HEK293 (cell line): ENCODE measurements at regions not wholly inside any gene's neighbourhood (a gene's known extent, or its start where the extent isn't known, plus 50 kb on each side); places are given as distances from the start of the nearest gene placed in this dataset.

Source experiments
- GLI2 ChIP-seq: fragments of 450-650 bp; formaldehyde crosslinking; IDR thresholded peaks from 2 replicates; pipeline ENCODE4; 2017; ENCODE audit warnings: missing biosample characterization, missing genetic modification characterization, low read depth, borderline replicate concordance
- KLF1 ChIP-seq: fragments of 450-650 bp; formaldehyde crosslinking; IDR thresholded peaks from 2 replicates; pipeline ENCODE4 v1.5.1; 2016; ENCODE audit warnings: missing biosample characterization, missing genetic modification characterization
- MZF1 ChIP-seq: fragments of 450-650 bp; formaldehyde crosslinking; IDR thresholded peaks from 2 replicates; pipeline ENCODE4 v1.5.1; 2017; ENCODE audit warnings: missing biosample characterization, missing genetic modification characterization, borderline replicate concordance
- OSR2 ChIP-seq: fragments of 450-650 bp; formaldehyde crosslinking; IDR thresholded peaks from 2 replicates; pipeline ENCODE4 v1.5.1; 2016; ENCODE audit warnings: missing biosample characterization, missing genetic modification characterization
- PRDM1 ChIP-seq: fragments of 450-650 bp; formaldehyde crosslinking; IDR thresholded peaks from 2 replicates; pipeline ENCODE4; 2016; ENCODE audit warnings: missing biosample characterization, missing genetic modification characterization
- PRDM4 ChIP-seq: fragments of 450-650 bp; formaldehyde crosslinking; IDR thresholded peaks from 2 replicates; pipeline ENCODE4 v1.5.1; 2017; ENCODE audit warnings: missing biosample characterization, missing genetic modification characterization
- SCRT1 ChIP-seq: fragments of 450-650 bp; formaldehyde crosslinking; IDR thresholded peaks from 2 replicates; pipeline ENCODE4 v1.5.1; 2016; ENCODE audit warnings: missing biosample characterization, missing genetic modification characterization, borderline replicate concordance
- SP2 ChIP-seq: fragments of 450-650 bp; formaldehyde crosslinking; IDR thresholded peaks from 2 replicates; pipeline ENCODE4 v1.5.1; 2016; ENCODE audit warnings: missing biosample characterization, missing genetic modification characterization
- YY1 ChIP-seq: fragments of 450-650 bp; formaldehyde crosslinking; IDR thresholded peaks from 2 replicates; pipeline ENCODE4 v1.5.1; 2018; ENCODE audit warnings: missing biosample characterization, missing genetic modification characterization
- ZNF112 ChIP-seq: fragments of 450-650 bp; formaldehyde crosslinking; IDR thresholded peaks from 2 replicates; pipeline ENCODE4 v1.5.0; 2017; ENCODE audit warnings: missing biosample characterization, missing genetic modification characterization
- ZNF155 ChIP-seq: fragments of 450-650 bp; formaldehyde crosslinking; IDR thresholded peaks from 2 replicates; pipeline ENCODE4 v1.5.1; 2016; ENCODE audit warnings: missing biosample characterization, missing genetic modification characterization
- ZNF214 ChIP-seq: fragments of 450-650 bp; formaldehyde crosslinking; IDR thresholded peaks from 2 replicates; pipeline ENCODE4 v1.5.1; 2017; ENCODE audit warnings: missing biosample characterization, mild to moderate bottlenecking, missing genetic modification characterization, borderline replicate concordance
- ZNF280C ChIP-seq: fragments of 450-650 bp; formaldehyde crosslinking; IDR thresholded peaks from 2 replicates; pipeline ENCODE4 v1.5.1; 2016; ENCODE audit warnings: missing biosample characterization, missing genetic modification characterization
- ZNF302 ChIP-seq: fragments of 450-650 bp; formaldehyde crosslinking; IDR thresholded peaks from 2 replicates; pipeline ENCODE4 v1.5.1; 2016; ENCODE audit warnings: missing biosample characterization, missing genetic modification characterization, low read depth
- ZNF324 ChIP-seq: fragments of 450-650 bp; formaldehyde crosslinking; IDR thresholded peaks from 2 replicates; pipeline ENCODE4 v1.5.1; 2016; ENCODE audit warnings: missing biosample characterization, missing genetic modification characterization
- ZNF335 ChIP-seq: fragments of 450-650 bp; formaldehyde crosslinking; conservative IDR thresholded peaks from 2 replicates; pipeline ENCODE4 v1.5.1; 2016; ENCODE audit warnings: missing biosample characterization, missing genetic modification characterization
- ZNF37A ChIP-seq: fragments of 450-650 bp; IDR thresholded peaks from 2 replicates; pipeline ENCODE4 v1.5.1; 2018; ENCODE audit warnings: missing biosample characterization, missing genetic modification characterization
- ZNF394 ChIP-seq: fragments of 450-650 bp; formaldehyde crosslinking; IDR thresholded peaks from 2 replicates; pipeline ENCODE4 v1.5.1; 2016; ENCODE audit warnings: missing biosample characterization, missing genetic modification characterization, mild to moderate bottlenecking, moderate library complexity, borderline replicate concordance
- ZNF426 ChIP-seq: fragments of 450-650 bp; formaldehyde crosslinking; IDR thresholded peaks from 2 replicates; pipeline ENCODE4 v1.5.1; 2017; ENCODE audit warnings: missing biosample characterization, missing genetic modification characterization, mild to moderate bottlenecking, inconsistent platforms, moderate library complexity
- ZNF529 ChIP-seq: fragments of 450-650 bp; formaldehyde crosslinking; IDR thresholded peaks from 2 replicates; pipeline ENCODE4 v1.5.1; 2017; ENCODE audit warnings: missing genetic modification characterization, missing biosample characterization; ENCODE audit not compliant: insufficient replicate concordance
- ZNF544 ChIP-seq: fragments of 450-650 bp; formaldehyde crosslinking; IDR thresholded peaks from 2 replicates; pipeline ENCODE4 v1.5.0; 2017; ENCODE audit warnings: missing biosample characterization, missing genetic modification characterization
- ZNF548 ChIP-seq: fragments of 450-650 bp; formaldehyde crosslinking; IDR thresholded peaks from 2 replicates; pipeline ENCODE4 v1.5.1; 2016; ENCODE audit warnings: missing biosample characterization, missing genetic modification characterization
- ZNF549 ChIP-seq: fragments of 450-650 bp; IDR thresholded peaks from 2 replicates; pipeline ENCODE4 v1.5.1; 2018; ENCODE audit warnings: missing biosample characterization, missing genetic modification characterization, mild to moderate bottlenecking, inconsistent platforms, moderate library complexity
- ZNF621 ChIP-seq: fragments of 450-650 bp; formaldehyde crosslinking; IDR thresholded peaks from 2 replicates; pipeline ENCODE4 v1.5.1; 2017; ENCODE audit warnings: missing biosample characterization, missing genetic modification characterization
- ZNF626 ChIP-seq: fragments of 450-650 bp; sonication (Bioruptor Pico); formaldehyde crosslinking; IDR thresholded peaks from 2 replicates; pipeline ENCODE4 v1.5.1; 2018; ENCODE audit warnings: missing biosample characterization, missing genetic modification characterization, inconsistent platforms
- ZNF707 ChIP-seq: fragments of 450-650 bp; formaldehyde crosslinking; IDR thresholded peaks from 2 replicates; pipeline ENCODE4 v1.5.1; 2016; ENCODE audit warnings: missing biosample characterization, missing genetic modification characterization
- ZNF785 ChIP-seq: fragments of 450-650 bp; formaldehyde crosslinking; IDR thresholded peaks from 2 replicates; pipeline ENCODE4 v1.5.1; 2016; ENCODE audit warnings: missing biosample characterization, missing genetic modification characterization
- ZNF792 ChIP-seq: fragments of 450-650 bp; formaldehyde crosslinking; IDR thresholded peaks from 2 replicates; pipeline ENCODE4 v1.5.1; 2016; ENCODE audit warnings: missing biosample characterization, missing genetic modification characterization
- ZNF843 ChIP-seq: fragments of 450-650 bp; formaldehyde crosslinking; IDR thresholded peaks from 2 replicates; pipeline ENCODE4 v1.5.1; 2016; ENCODE audit warnings: missing biosample characterization, missing genetic modification characterization
- TF ChIP-seq, protein P1 (sequence below): fragments of 450-650 bp; formaldehyde crosslinking; IDR thresholded peaks from 2 replicates; pipeline ENCODE4 v1.5.1; 2016; ENCODE audit warnings: missing biosample characterization, missing genetic modification characterization
- TF ChIP-seq, protein P2 (sequence below): fragments of 450-650 bp; IDR thresholded peaks from 2 replicates; pipeline ENCODE4 v1.5.1; 2018; ENCODE audit warnings: missing biosample characterization, mild to moderate bottlenecking, missing genetic modification characterization
- TF ChIP-seq, protein P3 (sequence below): fragments of 450-650 bp; formaldehyde crosslinking; IDR thresholded peaks from 2 replicates; pipeline ENCODE4 v1.5.1; 2016; ENCODE audit warnings: missing biosample characterization, missing genetic modification characterization

DNA sequence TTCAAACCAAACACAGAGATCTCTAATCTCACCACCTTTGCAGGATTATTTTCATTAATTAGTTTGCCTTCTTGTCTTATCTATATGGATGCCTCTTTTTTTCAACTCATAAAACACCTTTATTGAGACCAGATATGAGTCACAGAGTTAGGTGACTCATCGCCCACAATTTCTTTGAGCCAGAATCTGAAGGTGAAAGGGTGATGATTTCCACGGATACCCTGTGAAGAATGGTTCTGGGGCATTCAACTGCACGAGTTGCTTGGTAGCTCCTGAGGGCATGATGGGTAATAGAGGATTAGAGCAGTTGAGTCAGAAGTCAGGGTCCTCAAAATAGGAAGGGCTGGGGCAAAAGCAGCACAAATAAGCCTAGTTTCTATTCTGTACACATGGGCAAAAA lies 128.2 kb downstream of the TBX19 start (continued):
- TF ChIP-seq ZNF335 (tag by site-specific recombination): peak; percentile 39; the same call in 1 of the 2 replicates
- no peak for TF ChIP-seq ZNF280C
- TF ChIP-seq ZNF549 (tag by site-specific recombination): no peak
- TF ChIP-seq KLF1 (tag by site-specific recombination): peak; percentile 54; the same call in 1 of the 2 replicates
- TF ChIP-seq ZNF626 (tag by site-specific recombination): no peak
- TF ChIP-seq ZNF112: no peak
- TF ChIP-seq ZNF544: no peak
- no peak for TF ChIP-seq GLI2
- no peak for TF ChIP-seq ZNF707 (tag by site-specific recombination)
- TF ChIP-seq, protein P1, sequence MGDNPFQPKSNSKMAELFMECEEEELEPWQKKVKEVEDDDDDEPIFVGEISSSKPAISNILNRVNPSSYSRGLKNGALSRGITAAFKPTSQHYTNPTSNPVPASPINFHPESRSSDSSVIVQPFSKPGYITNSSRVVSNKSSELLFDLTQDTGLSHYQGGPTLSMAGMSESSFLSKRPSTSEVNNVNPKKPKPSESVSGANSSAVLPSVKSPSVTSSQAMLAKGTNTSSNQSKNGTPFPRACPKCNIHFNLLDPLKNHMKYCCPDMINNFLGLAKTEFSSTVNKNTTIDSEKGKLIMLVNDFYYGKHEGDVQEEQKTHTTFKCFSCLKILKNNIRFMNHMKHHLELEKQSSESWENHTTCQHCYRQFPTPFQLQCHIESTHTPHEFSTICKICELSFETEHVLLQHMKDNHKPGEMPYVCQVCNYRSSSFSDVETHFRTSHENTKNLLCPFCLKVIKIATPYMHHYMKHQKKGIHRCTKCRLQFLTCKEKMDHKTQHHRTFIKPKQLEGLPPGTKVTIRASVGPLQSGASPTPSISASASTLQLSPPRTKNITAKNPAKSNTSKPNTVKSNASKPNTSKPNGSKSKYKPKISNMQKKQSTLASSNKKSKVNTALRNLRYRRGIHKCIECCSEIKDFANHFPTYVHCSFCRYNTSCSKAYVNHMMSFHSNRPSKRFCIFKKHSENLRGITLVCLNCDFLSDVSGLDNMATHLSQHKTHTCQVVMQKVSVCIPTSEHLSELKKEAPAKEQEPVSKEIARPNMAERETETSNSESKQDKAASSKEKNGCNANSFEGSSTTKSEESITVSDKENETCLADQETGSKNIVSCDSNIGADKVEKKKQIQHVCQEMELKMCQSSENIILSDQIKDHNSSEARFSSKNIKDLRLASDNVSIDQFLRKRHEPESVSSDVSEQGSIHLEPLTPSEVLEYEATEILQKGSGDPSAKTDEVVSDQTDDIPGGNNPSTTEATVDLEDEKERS: no peak
- no peak for TF ChIP-seq YY1 (tag by site-specific recombination)
- TF ChIP-seq, protein P2, sequence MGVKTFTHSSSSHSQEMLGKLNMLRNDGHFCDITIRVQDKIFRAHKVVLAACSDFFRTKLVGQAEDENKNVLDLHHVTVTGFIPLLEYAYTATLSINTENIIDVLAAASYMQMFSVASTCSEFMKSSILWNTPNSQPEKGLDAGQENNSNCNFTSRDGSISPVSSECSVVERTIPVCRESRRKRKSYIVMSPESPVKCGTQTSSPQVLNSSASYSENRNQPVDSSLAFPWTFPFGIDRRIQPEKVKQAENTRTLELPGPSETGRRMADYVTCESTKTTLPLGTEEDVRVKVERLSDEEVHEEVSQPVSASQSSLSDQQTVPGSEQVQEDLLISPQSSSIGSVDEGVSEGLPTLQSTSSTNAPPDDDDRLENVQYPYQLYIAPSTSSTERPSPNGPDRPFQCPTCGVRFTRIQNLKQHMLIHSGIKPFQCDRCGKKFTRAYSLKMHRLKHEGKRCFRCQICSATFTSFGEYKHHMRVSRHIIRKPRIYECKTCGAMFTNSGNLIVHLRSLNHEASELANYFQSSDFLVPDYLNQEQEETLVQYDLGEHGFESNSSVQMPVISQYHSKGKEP (tag by site-specific recombination): no peak
- no peak for TF ChIP-seq PRDM4 (tag by site-specific recombination)
- peak; percentile 37; the same call in 1 of the 2 replicates for TF ChIP-seq PRDM1 (tag by site-specific recombination)
- no peak for TF ChIP-seq SCRT1 (tag by site-specific recombination)
- no peak for TF ChIP-seq ZNF394 (tag by site-specific recombination)
- TF ChIP-seq ZNF302 (tag by site-specific recombination): no peak
- peak; percentile 12; the same call in 1 of the 2 replicates for TF ChIP-seq ZNF621
- TF ChIP-seq ZNF426 (tag by site-specific recombination): no peak
- no peak for TF ChIP-seq ZNF785
- no peak for TF ChIP-seq ZNF37A (tag by site-specific recombination)
- TF ChIP-seq, protein P3, sequence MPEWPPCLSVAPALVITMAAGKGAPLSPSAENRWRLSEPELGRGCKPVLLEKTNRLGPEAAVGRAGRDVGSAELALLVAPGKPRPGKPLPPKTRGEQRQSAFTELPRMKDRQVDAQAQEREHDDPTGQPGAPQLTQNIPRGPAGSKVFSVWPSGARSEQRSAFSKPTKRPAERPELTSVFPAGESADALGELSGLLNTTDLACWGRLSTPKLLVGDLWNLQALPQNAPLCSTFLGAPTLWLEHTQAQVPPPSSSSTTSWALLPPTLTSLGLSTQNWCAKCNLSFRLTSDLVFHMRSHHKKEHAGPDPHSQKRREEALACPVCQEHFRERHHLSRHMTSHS (tag by site-specific recombination): no peak
- no peak for TF ChIP-seq ZNF548 (tag by site-specific recombination)
- TF ChIP-seq ZNF843 (tag by site-specific recombination): peak; percentile 82
- no peak for TF ChIP-seq ZNF529
- no peak for TF ChIP-seq MZF1 (tag by site-specific recombination)
- no peak for TF ChIP-seq SP2 (tag by site-specific recombination)
- peak; percentile 66; the same call in 1 of the 2 replicates for TF ChIP-seq ZNF324
- no peak for TF ChIP-seq ZNF214 (tag by site-specific recombination)
- peak; percentile 43 for TF ChIP-seq OSR2 (tag by site-specific recombination)
- no peak for TF ChIP-seq ZNF155 (tag by site-specific recombination)
- no peak for TF ChIP-seq ZNF792
